Neural cell (in vitro differentiated cells): ENCODE measurements at regions not wholly inside any gene's neighbourhood (a gene's known extent, or its start where the extent isn't known, plus 50 kb on each side); places are given as distances from the start of the nearest gene placed in this dataset.

Experiments used
- EP300 ChIP-seq: fragments of 450-650 bp; conservative IDR thresholded peaks from 2 replicates; pipeline ENCODE4 v1.6.1; 2014; ENCODE audit warnings: antibody characterized with exemption, mild to moderate bottlenecking, moderate library complexity; ENCODE audit not compliant: poor library complexity, severe bottlenecking
- EZH2 ChIP-seq: fragments of 200-600, 300-800 bp; shearing (Covaris generic), sonication (generic); IDR thresholded peaks from 2 replicates; pipeline ENCODE4 v1.6.1; 2014; ENCODE audit warnings: antibody characterized with exemption, low read length, borderline replicate concordance, mild to moderate bottlenecking; ENCODE audit not compliant: insufficient read depth, poor library complexity, severe bottlenecking
- MXI1 ChIP-seq: fragments of 450-650 bp; conservative IDR thresholded peaks from 2 replicates; pipeline ENCODE4 v1.6.1; 2014; ENCODE audit warnings: antibody characterized with exemption, mild to moderate bottlenecking; ENCODE audit not compliant: poor library complexity, severe bottlenecking
- POLR2AphosphoS5 ChIP-seq: IDR thresholded peaks from 2 replicates; pipeline ENCODE4 v1.6.1; 2012
- TF ChIP-seq, protein P1 (sequence below): fragments of 450-650 bp; IDR thresholded peaks from 2 replicates; pipeline ENCODE4 v1.5.1; 2014; ENCODE audit warnings: antibody characterized with exemption, mild to moderate bottlenecking, moderate library complexity; ENCODE audit not compliant: poor library complexity, severe bottlenecking

DNA sequence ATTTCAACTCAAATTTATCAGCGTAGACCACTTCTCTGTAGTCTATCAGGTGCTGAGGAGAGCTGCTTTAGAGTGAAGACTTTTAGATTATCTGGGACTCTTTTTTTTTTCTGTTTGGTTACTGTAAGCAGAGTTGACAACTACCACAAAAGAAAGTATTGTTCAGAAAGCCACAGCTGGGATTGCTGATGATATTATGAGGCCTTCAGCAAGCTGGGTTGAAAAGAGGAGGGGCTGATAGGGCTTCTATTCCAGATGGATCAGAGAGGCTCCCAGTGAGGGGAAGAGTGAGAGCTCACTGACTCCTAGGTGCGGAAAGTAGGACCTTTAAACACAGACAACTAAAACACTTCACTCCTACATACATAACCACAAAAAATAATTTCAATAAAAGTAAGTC is 188.5 kb upstream of the FERD3L start:
- TF ChIP-seq MXI1 = no peak
- no peak for TF ChIP-seq POLR2AphosphoS5
- TF ChIP-seq, protein P1, sequence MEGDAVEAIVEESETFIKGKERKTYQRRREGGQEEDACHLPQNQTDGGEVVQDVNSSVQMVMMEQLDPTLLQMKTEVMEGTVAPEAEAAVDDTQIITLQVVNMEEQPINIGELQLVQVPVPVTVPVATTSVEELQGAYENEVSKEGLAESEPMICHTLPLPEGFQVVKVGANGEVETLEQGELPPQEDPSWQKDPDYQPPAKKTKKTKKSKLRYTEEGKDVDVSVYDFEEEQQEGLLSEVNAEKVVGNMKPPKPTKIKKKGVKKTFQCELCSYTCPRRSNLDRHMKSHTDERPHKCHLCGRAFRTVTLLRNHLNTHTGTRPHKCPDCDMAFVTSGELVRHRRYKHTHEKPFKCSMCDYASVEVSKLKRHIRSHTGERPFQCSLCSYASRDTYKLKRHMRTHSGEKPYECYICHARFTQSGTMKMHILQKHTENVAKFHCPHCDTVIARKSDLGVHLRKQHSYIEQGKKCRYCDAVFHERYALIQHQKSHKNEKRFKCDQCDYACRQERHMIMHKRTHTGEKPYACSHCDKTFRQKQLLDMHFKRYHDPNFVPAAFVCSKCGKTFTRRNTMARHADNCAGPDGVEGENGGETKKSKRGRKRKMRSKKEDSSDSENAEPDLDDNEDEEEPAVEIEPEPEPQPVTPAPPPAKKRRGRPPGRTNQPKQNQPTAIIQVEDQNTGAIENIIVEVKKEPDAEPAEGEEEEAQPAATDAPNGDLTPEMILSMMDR = no peak
- no peak for TF ChIP-seq EP300
- TF ChIP-seq EZH2 = no peak
